Neural cell (in vitro differentiated cells): ENCODE measurements at regions not wholly inside any gene's neighbourhood (a gene's known extent, or its start where the extent isn't known, plus 50 kb on each side); places are given as distances from the start of the nearest gene placed in this dataset.

ENCODE experiments used
- H2AFZ ChIP-seq: fragments of 200-600, 300-800 bp; sonication (generic), shearing (Covaris generic); 2 replicates; pipeline ENCODE4 v1.6.0; 2014; ENCODE audit warnings: low read depth, mild to moderate bottlenecking, antibody characterized with exemption, low read length, moderate library complexity
- H3F3A ChIP-seq: fragments of 200-600 bp; shearing (Covaris generic); 2 replicates; pipeline ENCODE4 v1.6.1; 2016; ENCODE audit warnings: mild to moderate bottlenecking, moderate library complexity, mixed read lengths, antibody characterized with exemption, low read length; ENCODE audit not compliant: insufficient read depth, poor library complexity, severe bottlenecking
- H3K27ac ChIP-seq: fragments of 200-600, 300-800 bp; sonication (generic), shearing (Covaris generic); 2 replicates; pipeline ENCODE4 v1.5.1; 2014; ENCODE audit warnings: mild to moderate bottlenecking, low read length, moderate library complexity
- H3K27me3 ChIP-seq: fragments of 300-800, 200-600 bp; sonication (generic), shearing (Covaris generic); 2 replicates; pipeline ENCODE4 v1.6.0; 2014; ENCODE audit warnings: mild to moderate bottlenecking, low read depth, low read length, moderate library complexity; ENCODE audit not compliant: insufficient read depth
- H3K36me3 ChIP-seq: fragments of 300-800, 200-600 bp; sonication (generic), shearing (Covaris generic); 2 replicates; pipeline ENCODE4 v1.5.1; 2014; ENCODE audit warnings: mild to moderate bottlenecking, antibody characterized with exemption, low read length, moderate library complexity; ENCODE audit not compliant: insufficient read depth
- H3K4me2 ChIP-seq: fragments of 300-800, 200-600 bp; sonication (generic), shearing (Covaris generic); 2 replicates; pipeline ENCODE4 v1.6.0; 2014; ENCODE audit warnings: mild to moderate bottlenecking, low read length
- H3K4me3 ChIP-seq: fragments of 300-800, 200-600 bp; sonication (generic), shearing (Covaris generic); 2 replicates; pipeline ENCODE4 v1.5.1; 2014; ENCODE audit warnings: mild to moderate bottlenecking, low read length, moderate library complexity
- H3K79me2 ChIP-seq: fragments of 200-600 bp; shearing (Covaris generic); replicated peaks from 2 replicates; pipeline ENCODE4 v1.6.0; 2014; ENCODE audit warnings: mild to moderate bottlenecking, low read length, moderate library complexity; ENCODE audit not compliant: insufficient read depth
- H3K9ac ChIP-seq: fragments of 300-800, 200-600 bp; sonication (generic), shearing (Covaris generic); 2 replicates; pipeline ENCODE4 v1.6.1; 2016; ENCODE audit warnings: mild to moderate bottlenecking, low read length, mixed read lengths
- H3K9me2 ChIP-seq: fragments of 200-600 bp; shearing (Covaris generic); 2 replicates; pipeline ENCODE4 v1.6.1; 2016; ENCODE audit warnings: mild to moderate bottlenecking, low read length, mixed read lengths; ENCODE audit not compliant: insufficient read depth
- H3K9me3 ChIP-seq: fragments of 200-600, 300-800 bp; sonication (generic), shearing (Covaris generic); 2 replicates; pipeline ENCODE4 v1.6.1; 2016; ENCODE audit warnings: mild to moderate bottlenecking, mixed run types, low read length, moderate library complexity, mixed read lengths
- H4K20me1 ChIP-seq: fragments of 200-600 bp; shearing (Covaris generic); 2 replicates; pipeline ENCODE4 v1.6.1; 2016; ENCODE audit warnings: mild to moderate bottlenecking, mixed run types; ENCODE audit not compliant: insufficient read depth
- CTCF ChIP-seq: fragments of 450-650 bp; IDR thresholded peaks from 2 replicates; pipeline ENCODE4 v1.5.1; 2014; ENCODE audit warnings: antibody characterized with exemption, mild to moderate bottlenecking, moderate library complexity; ENCODE audit not compliant: poor library complexity, severe bottlenecking
- EP300 ChIP-seq: fragments of 450-650 bp; conservative IDR thresholded peaks from 2 replicates; pipeline ENCODE4 v1.6.1; 2014; ENCODE audit warnings: antibody characterized with exemption, mild to moderate bottlenecking, moderate library complexity; ENCODE audit not compliant: poor library complexity, severe bottlenecking
- EZH2 ChIP-seq: fragments of 200-600, 300-800 bp; shearing (Covaris generic), sonication (generic); IDR thresholded peaks from 2 replicates; pipeline ENCODE4 v1.6.1; 2014; ENCODE audit warnings: antibody characterized with exemption, low read length, borderline replicate concordance, mild to moderate bottlenecking; ENCODE audit not compliant: insufficient read depth, poor library complexity, severe bottlenecking
- MXI1 ChIP-seq: fragments of 450-650 bp; conservative IDR thresholded peaks from 2 replicates; pipeline ENCODE4 v1.6.1; 2014; ENCODE audit warnings: antibody characterized with exemption, mild to moderate bottlenecking; ENCODE audit not compliant: poor library complexity, severe bottlenecking
- POLR2AphosphoS5 ChIP-seq: IDR thresholded peaks from 2 replicates; pipeline ENCODE4 v1.6.1; 2012
- RAD21 ChIP-seq: fragments of 450-650 bp; conservative IDR thresholded peaks from 2 replicates; pipeline ENCODE4 v1.6.1; 2014; ENCODE audit warnings: antibody characterized with exemption, mild to moderate bottlenecking, moderate library complexity
- REST ChIP-seq: IDR thresholded peaks from 2 replicates; pipeline ENCODE4 v1.6.1; 2012; ENCODE audit warnings: borderline replicate concordance
- SMC3 ChIP-seq: fragments of 450-650 bp; conservative IDR thresholded peaks from 2 replicates; pipeline ENCODE4 v1.6.1; 2014; ENCODE audit warnings: antibody characterized with exemption, mild to moderate bottlenecking, moderate library complexity; ENCODE audit not compliant: poor library complexity
- TAF1 ChIP-seq: IDR thresholded peaks from 2 replicates; pipeline ENCODE4 v1.6.1; 2012; ENCODE audit warnings: low read depth

- Histone ChIP-seq H3K27me3 (no peaks in the 10 kb centered on the region), H3K36me3 (no peaks in the 10 kb centered on the region), H4K20me1 (no peaks in the 10 kb centered on the region), H3K79me2 (no peaks in the 10 kb centered on the region), H3K4me3 (no peak overlapping the region), H3K4me2 (no peak overlapping the region), H3K9me3 (no peaks in the 10 kb centered on the region), H3F3A (no peaks in the 10 kb centered on the region), H3K9ac (no peak overlapping the region), H3K27ac (no peak overlapping the region), H3K9me2 (no peaks in the 10 kb centered on the region), H2AFZ (no peak overlapping the region)
- TF ChIP-seq CTCF (no peak), REST (no peak), POLR2AphosphoS5 (no peak), TAF1 (no peak), RAD21 (no peak), EZH2 (no peak), EP300 (no peak), SMC3 (no peak), MXI1 (no peak)
Observed at GRCh38 chr16:86670750-86671234, 92.4 kb downstream of the FOXL1 start.

- Histone ChIP-seq H2AFZ (no peak overlapping the region), H3K4me2 (no peak overlapping the region), H3K79me2 (no peaks in the 10 kb centered on the region), H3K9me2 (no peaks in the 10 kb centered on the region), H3K27me3 (no peaks in the 10 kb centered on the region), H3K36me3 (no peaks in the 10 kb centered on the region), H4K20me1 (no peaks in the 10 kb centered on the region), H3K4me3 (no peak overlapping the region), H3K9me3 (no peaks in the 10 kb centered on the region), H3K27ac (no peak overlapping the region), H3F3A (no peaks in the 10 kb centered on the region), H3K9ac (no peak overlapping the region)
- TF ChIP-seq CTCF: no peak
- TF ChIP-seq EZH2: no peak
Observed at GRCh38 chr16:86671486-86672178, 93.3 kb downstream of the FOXL1 start.
